Lower leg skin (tissue), 4 donors: ENCODE measurements at regions not wholly inside any gene's neighbourhood (a gene's known extent, or its start where the extent isn't known, plus 50 kb on each side); places are given as distances from the start of the nearest gene placed in this dataset.

Source experiments
- DNase-seq, 2 donors: peaks; one replicate each; pipeline ENCODE4 v3.0.0-alpha.2; 2019; ENCODE audit warnings: low spot score in 2 of 2
- H3K4me3 ChIP-seq: fragments of 200-600 bp; sonication (generic); 2 replicates; pipeline ENCODE4 v1.5.1; 2017; ENCODE audit warnings: mild to moderate bottlenecking, low read depth; ENCODE audit not compliant: poor library complexity, severe bottlenecking
- POLR2A ChIP-seq, 2 donors: fragments of 450-650 bp; IDR thresholded peaks; one replicate each; pipeline ENCODE4 v1.6.1; 2016 to 2017; ENCODE audit warnings: antibody characterized with exemption in 2 of 2, mild to moderate bottlenecking in 1 of 2, moderate library complexity in 1 of 2
- WGBS, 2 donors: methylation state at CpG; one replicate each; pipeline ENCODE4 v1.1.5; 2018; 5-methylcytosine and 5-hydroxymethylcytosine counted together
- intact Hi-C: fragments of 100-400 bp; cut with DNase I; formaldehyde crosslinking; loops from one replicate; pipeline ENCODE4 v1.15.0; 2023; ENCODE audit warnings: low total_unique reads
- TF ChIP-seq, protein P1 (sequence below), 3 donors: fragments of 450-650 bp; IDR thresholded peaks; one replicate each; pipeline ENCODE4 v1.5.1; 2016; ENCODE audit warnings: antibody characterized with exemption in 3 of 3, mild to moderate bottlenecking in 3 of 3, moderate library complexity in 2 of 3

DNA sequence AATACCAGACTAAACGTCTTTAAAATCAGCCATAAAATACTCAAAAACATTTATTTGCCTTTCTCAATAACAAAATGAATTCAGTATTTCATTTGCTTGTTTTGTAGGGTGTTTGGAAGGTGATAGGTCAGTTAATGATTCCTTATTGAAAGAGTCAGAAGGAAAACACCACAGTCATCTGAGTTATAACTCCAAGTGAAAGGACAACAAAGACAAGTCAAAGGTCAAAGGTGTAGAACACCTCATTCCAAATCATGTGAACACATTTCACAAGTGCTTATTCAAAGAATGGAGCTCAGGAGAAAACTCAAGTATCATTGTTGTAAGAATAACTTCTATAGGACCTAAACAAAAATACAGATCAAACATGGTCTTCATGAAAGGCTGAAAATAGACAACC, 318.6 kb upstream of the PHF14 start:
- no peak overlapping the region for H3K4me3 ChIP-seq
- intact Hi-C loops: no loop called here
- no peak for DNase-seq
- 61 to 65% methylated on average over 1 of the region's 1 CpG for WGBS, 2 donors
- TF ChIP-seq, protein P1, sequence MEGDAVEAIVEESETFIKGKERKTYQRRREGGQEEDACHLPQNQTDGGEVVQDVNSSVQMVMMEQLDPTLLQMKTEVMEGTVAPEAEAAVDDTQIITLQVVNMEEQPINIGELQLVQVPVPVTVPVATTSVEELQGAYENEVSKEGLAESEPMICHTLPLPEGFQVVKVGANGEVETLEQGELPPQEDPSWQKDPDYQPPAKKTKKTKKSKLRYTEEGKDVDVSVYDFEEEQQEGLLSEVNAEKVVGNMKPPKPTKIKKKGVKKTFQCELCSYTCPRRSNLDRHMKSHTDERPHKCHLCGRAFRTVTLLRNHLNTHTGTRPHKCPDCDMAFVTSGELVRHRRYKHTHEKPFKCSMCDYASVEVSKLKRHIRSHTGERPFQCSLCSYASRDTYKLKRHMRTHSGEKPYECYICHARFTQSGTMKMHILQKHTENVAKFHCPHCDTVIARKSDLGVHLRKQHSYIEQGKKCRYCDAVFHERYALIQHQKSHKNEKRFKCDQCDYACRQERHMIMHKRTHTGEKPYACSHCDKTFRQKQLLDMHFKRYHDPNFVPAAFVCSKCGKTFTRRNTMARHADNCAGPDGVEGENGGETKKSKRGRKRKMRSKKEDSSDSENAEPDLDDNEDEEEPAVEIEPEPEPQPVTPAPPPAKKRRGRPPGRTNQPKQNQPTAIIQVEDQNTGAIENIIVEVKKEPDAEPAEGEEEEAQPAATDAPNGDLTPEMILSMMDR (IDR thresholded peaks at IDR 0.05): no peak
- no peak for TF ChIP-seq POLR2A (IDR thresholded peaks at IDR 0.05)

DNA sequence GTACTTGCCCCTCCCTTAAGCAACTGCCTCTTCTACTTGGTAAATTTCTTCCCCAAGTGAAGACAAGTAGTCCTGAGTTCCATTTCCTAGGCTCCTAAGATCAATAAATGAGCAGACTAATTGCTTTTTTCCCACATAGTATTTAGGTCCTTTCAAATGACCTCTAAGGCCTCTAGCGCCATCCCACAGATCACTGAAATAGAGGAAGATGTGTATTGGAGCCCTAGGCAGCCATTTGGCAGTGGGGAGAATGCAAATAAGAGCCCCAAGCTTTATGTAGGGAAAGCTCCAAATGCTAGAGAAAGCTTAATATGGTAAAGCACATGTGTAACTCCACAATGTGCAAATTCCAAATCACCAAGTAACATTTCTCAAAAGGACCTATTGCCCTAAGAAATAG, 316.5 kb upstream of the PHF14 start:
- WGBS, 2 donors: 61 to 67% methylated on average over 1 of the region's 1 CpG
- intact Hi-C loops: no loop called here
- no peak overlapping the region for H3K4me3 ChIP-seq
- no peak for DNase-seq
- TF ChIP-seq, protein P1 (IDR thresholded peaks at IDR 0.05): no peak
- TF ChIP-seq POLR2A (IDR thresholded peaks at IDR 0.05): no peak

DNA sequence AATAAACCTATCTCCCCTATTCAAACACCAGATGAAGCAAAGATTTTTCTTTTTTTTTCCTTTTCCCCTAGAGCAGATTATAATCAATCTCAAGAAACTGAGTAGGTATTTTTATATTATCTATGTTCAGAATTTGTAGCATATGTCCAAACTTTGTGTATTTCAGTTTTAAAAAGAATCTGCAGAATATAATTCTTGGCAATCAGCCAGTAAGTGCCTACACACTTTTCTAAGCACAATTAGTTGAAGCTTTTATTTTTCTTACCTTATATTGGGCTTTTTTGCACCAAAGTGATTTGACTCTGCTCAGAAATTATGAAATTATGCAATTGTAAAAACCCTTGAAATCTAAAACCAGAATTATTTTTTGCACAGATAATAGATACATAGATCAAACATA, 315.8 kb upstream of the PHF14 start:
- TF ChIP-seq, protein P1 (IDR thresholded peaks at IDR 0.05): no peak
- no peak for TF ChIP-seq POLR2A (IDR thresholded peaks at IDR 0.05)
- no peak for DNase-seq
- no peak overlapping the region for H3K4me3 ChIP-seq
- intact Hi-C loops: no loop called here

DNA sequence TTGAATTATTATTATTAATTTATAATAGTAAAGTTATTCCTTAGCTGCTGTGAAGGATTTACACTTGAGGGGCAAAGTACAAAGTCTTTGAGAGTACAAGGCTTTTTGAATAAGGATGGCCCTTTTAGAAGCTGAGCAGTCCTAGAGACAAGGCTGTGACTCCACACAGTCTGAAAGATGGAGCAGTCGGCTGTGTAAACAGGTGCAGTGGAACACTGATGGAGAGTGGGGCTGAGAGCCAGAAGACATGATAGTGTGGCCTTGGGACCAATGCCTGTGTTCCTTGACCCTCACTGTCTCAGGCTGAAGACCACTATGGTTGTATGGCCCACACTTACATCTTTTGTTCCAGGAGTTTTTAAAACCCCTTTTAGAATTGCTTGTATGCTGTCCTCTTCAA, 311.2 kb upstream of the PHF14 start:
- H3K4me3 ChIP-seq: no peak overlapping the region
- no peak for DNase-seq
- intact Hi-C loops: no loop called here
- TF ChIP-seq, protein P1 (IDR thresholded peaks at IDR 0.05): no peak
- no peak for TF ChIP-seq POLR2A (IDR thresholded peaks at IDR 0.05)
- WGBS, 2 donors: 70 to 72% methylated on average over 1 of the region's 1 CpG

DNA sequence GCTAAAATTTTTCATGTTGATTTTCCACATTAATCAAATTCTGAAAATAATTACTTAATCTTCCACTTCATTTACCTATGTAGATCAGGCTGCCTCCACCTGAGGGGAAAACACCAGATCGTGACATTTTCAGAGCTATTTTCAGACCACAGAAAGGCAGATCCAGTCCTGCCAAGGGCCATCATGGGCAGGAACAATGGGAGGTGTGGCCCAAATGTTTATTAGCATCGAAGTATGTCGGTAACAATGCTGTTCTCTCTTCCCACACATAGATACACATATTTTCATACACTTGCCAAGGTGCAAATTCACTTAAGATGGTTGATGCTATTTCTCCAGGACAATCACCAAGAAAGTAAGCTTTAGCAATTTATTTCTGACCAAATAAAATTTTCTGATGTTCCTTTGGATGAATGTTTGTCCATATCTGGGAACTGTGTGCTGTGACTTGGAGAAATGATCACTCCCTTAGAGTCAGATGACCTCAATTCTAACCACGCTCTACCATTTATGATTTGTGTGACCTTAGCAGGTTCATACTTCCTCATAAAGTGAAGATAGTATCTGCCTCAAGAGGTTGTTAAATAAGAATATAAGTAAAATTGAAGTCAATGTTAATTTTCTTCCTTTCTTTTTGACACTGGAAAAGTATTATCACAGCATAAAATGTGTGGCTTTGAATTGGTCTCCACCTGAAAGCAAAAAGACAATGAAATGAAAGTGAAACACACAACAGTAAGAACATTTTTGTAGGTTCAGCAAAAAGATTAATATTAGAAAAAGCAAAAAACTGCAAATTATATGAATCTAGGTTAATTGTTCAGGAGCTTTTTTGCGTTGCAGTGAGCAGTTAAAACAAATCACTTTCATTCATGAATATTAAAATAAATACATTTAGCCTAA, 310.4 kb upstream of the PHF14 start:
- intact Hi-C loops: no loop called here
- no peak for DNase-seq
- TF ChIP-seq, protein P1 (IDR thresholded peaks at IDR 0.05): no peak
- TF ChIP-seq POLR2A (IDR thresholded peaks at IDR 0.05): no peak
- WGBS, 2 donors: 60 to 62% methylated on average over 5 of the region's 5 CpGs
- no peak overlapping the region for H3K4me3 ChIP-seq

DNA sequence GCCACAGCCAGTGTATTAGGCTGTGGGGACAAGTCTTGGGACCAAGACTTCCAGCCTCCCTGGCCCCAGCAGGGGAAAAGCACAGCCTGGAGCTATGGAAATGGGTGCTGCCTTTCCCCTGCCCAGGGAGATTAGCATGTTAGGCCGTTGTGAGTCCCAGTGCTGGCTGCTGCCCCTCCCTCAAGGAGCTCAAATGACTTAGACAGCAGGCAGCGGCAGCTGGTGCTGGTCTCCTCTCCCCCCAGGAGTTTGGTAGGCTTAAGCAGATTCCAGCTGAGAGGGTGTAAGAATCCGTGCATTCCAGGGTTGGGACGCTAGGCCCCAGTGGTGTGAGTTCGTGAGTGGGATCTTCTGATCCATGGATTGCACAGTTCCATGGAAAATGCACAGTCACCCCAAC, 301.5 kb upstream of the PHF14 start:
- intact Hi-C loops: no loop called here
- 76 to 88% methylated on average over 3 to 5 of the region's 5 CpGs for WGBS, 2 donors
- TF ChIP-seq, protein P1 (IDR thresholded peaks at IDR 0.05): no peak
- TF ChIP-seq POLR2A (IDR thresholded peaks at IDR 0.05): no peak
- H3K4me3 ChIP-seq: no peak overlapping the region
- no peak for DNase-seq
